Glomerular endothelial cell (primary cell): ENCODE measurements at regions not wholly inside any gene's neighbourhood (a gene's known extent, or its start where the extent isn't known, plus 50 kb on each side); places are given as distances from the start of the nearest gene placed in this dataset.
"Not testable (repeated sequence)": the region's sequence is repeated elsewhere in the genome, so short reads cannot be mapped to it uniquely, and the experiment has no call there.

Source experiments
- DNase-seq: peaks from one replicate; pipeline ENCODE4 v3.0.0-alpha.2; 2011; ENCODE audit warnings: low read depth, low spot score; ENCODE audit errors: extremely low read depth

- no peak for DNase-seq
Measured at GRCh38 chr1:57536749-57537423, 113.0 kb upstream of the DAB1 start.

- no peak for DNase-seq
Measured at GRCh38 chr1:57532299-57532698, 108.4 kb upstream of the DAB1 start.

DNA sequence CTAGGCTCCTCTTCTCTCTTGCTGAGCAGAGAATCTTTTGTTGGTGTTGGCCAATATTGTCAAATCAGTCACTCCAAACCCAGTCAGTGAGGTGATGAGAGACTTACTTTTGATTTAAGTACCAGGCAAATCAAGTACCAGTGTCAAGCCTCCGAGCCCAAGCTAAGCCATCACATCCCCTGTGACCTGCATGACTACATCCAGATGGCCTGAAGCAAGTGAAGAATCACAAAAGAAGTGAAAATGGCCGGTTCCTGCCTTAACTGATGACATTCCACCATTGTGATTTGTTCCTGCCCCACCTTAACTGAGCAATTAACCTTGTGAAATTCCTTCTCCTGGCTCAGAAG, 107.0 kb upstream of the DAB1 start:
- not testable (repeated sequence) for DNase-seq

GRCh38 chr1:57530206-57530910, 106.5 kb upstream of the DAB1 start:
- DNase-seq = no peak

DNA sequence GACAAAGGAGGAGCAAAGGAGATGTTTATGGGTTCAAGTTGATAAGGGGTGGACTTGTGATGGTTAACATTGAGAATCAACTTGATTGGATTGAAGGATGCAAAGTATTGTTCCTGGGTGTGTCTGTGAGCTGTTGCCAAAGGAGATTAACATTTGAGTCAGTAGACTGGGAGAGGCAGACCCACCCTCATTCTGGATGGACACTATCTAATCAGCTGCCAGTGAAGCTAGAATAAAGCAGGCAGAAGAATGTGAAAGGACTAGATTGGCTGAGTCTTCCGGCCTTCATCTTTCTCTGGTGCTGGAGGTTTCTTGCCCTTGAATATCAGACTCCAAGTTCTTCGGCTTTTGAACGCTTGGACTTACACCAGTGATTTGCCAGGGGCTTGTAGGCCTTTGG, 98.7 kb upstream of the DAB1 start:
- DNase-seq = no peak

- DNase-seq = no peak
Measured at GRCh38 chr1:57520743-57521515, 97.1 kb upstream of the DAB1 start.

DNA sequence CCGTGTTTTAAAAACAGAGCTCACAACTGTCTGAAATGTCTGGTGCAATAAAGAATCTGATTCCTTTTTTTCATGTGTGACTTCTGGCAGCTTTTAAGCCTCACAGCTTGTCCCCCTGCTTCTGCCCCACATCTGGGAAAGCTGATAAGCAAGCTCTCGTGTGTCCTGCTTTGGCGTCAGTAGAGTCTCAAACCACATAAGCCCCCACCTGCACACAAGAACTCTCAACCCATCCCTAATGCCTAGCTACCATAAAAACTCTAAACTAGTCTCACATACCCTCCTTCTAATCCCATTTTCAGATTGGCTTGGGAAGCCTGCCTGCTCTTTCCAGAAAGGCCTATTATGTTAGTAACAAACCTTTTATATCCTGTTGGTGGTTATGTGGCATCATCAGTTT, 94.6 kb upstream of the DAB1 start:
- no peak for DNase-seq

GRCh38 chr1:57517587-57518374, 93.9 kb upstream of the DAB1 start:
- DNase-seq = no peak

GRCh38 chr1:57512386-57512785, 88.5 kb upstream of the DAB1 start:
- no peak for DNase-seq

GRCh38 chr1:57506941-57507340, 83.1 kb upstream of the DAB1 start:
- DNase-seq = no peak

DNA sequence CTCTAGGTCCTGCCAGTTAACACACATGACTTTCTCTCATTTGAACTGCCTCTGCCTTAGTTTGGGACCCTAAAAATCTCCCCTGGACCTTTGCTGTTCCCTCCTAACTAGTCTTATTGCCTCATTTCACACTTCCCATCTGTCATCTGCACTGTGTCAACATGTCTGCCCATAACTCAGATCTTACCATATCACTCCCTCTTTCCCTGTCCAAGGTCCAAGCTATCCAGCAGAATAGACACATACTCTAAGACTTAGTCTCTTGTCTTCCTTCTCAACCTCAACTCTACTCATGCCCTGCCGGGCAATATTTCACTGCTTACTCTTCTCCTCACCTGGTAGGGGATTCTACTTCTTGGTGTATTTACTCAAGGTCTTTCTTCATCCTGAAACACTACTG, 79.5 kb upstream of the DAB1 start:
- DNase-seq = no peak

- DNase-seq = no peak
Measured at GRCh38 chr1:57500136-57500830, 76.4 kb upstream of the DAB1 start.

GRCh38 chr1:57494530-57495079, 70.7 kb upstream of the DAB1 start:
- DNase-seq = no peak

DNA sequence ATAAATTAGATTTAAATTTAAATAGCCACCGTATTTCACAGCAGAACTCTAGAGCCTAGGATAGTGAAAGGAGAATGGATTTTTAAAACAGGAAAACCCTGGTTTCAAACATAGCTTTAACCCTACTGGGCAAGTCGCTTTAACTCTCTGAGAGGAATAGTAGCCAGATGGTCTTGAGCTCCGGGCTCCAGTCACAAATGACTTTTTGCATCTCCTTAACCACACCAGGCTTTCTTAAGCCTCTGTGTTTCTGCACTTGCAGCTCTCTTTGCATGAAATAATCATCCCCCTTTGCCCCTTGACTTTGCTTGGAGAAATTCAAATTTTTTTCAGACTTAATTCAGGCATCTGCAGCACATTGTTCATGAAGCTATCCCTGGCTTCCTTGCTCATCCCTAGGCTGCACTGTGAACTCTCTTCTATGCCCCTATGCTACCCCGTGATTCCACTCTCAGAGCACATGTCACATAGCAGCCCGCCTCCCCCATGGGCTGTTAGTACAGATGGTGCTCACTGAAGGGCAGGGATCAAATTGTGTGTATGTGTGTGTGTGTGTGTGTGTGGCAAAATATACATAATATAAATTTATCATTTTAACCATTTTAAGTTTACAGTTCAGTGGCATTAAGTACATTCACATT, 68.8 kb upstream of the DAB1 start:
- DNase-seq = no peak

- no peak for DNase-seq
Measured at GRCh38 chr1:57489358-57490036, 65.6 kb upstream of the DAB1 start.

DNA sequence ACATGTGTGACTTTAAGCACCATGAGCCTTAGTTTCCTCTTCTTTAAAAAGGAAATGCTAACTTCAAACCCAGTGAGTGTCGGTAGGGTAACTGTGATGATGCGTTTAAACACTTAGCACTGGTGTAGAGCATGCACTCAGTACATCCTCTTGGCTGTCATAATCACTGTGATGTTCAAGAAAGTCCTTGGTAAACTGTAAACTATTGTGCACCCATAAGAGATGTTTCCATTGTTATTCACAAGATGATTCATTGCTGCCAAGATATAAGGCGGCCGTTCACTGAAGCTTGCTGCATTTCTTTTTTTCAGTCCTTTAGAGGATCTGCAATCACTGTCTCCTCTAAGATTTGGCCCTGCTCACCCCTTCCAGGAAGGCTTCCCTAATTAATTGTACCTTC, 61.8 kb upstream of the DAB1 start:
- no peak for DNase-seq

DNA sequence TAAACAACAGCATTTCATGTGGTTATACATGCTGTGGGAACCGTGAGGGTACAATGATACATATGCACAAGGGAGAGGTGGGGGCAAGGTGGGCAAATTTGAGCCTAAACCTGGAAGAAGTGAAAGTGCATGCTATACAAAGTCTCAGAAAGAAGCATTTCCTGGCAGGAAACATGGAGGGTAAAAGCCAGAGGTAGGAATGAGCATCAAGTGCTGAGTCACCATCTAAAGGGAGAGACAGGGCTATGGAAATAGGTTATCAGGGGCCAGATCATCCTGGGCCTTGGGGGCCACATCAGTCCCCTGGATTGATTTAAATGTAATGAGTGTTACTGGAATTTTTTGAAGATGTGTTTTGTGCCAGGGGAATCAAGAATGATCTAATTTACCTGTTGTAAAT, 60.1 kb upstream of the DAB1 start:
- DNase-seq = no peak

DNA sequence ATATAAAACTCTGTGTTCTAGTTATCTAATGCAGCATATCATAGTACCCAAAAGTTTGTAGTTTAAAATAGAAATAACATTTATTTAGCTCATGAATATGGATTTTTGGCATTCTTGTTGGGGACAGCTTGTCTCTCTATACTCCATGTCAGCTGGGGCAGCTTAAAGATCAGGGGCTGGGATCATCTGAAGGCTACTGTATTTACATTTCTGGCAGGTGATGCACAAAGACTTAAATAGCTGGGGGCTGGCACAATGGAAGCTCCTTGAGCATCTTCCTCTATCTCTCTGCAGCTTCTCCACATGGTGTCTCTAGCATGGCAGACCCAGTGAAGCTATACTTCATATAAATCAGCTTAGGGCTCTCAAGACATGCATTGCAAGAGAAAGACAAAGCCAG, 55.6 kb upstream of the DAB1 start:
- no peak for DNase-seq

GRCh38 chr1:57475366-57475765, 51.5 kb upstream of the DAB1 start:
- DNase-seq = no peak
